ENCODE measurements at regions not wholly inside any gene's neighbourhood (a gene's known extent, or its start where the extent isn't known, plus 50 kb on each side); places are given as distances from the start of the nearest gene placed in this dataset.

GRCh38 chr2:20540587-20541293, 93.9 kb downstream of the RHOB start:
- Histone ChIP-seq H3K36me3 (no peaks in the 10 kb centered on the region), H3K27ac (no peak overlapping the region), H3K9me3 (no peaks in the 10 kb centered on the region), H3K4me1 (peaks cover 0 to 6% (median 0%) of the 10 kb centered on the region in 4 donors), H3K27me3 (no peaks in the 10 kb centered on the region), H3K4me3 (no peak overlapping the region)
- WGBS, 2 donors = 90% methylated on average over 12 to 16 of the region's 16 CpGs
- DNase-seq (no peak), ATAC-seq (ENCODE audit: low FRiP score in 2 of 2) (no peak)
- TF ChIP-seq POLR2A (IDR thresholded peaks at IDR 0.05) (no peak), CTCF (IDR thresholded peaks at IDR 0.05) (no peak), EP300 (IDR thresholded peaks at IDR 0.05) (no peak), POLR2AphosphoS5 (IDR thresholded peaks at IDR 0.05) (no peak)

GRCh38 chr2:20541294-20541640, 94.4 kb downstream of the RHOB start:
- no peak overlapping the region for H3K4me3 ChIP-seq
- ATAC-seq (ENCODE audit: low FRiP score in 2 of 2) = no peak
- H3K27ac ChIP-seq = no peak overlapping the region
- H3K4me1 ChIP-seq = peaks cover 0 to 6% (median 0%) of the 10 kb centered on the region in 4 donors
- TF ChIP-seq POLR2AphosphoS5 (IDR thresholded peaks at IDR 0.05) (no peak), EP300 (IDR thresholded peaks at IDR 0.05) (no peak), CTCF (IDR thresholded peaks at IDR 0.05) (no peak), POLR2A (IDR thresholded peaks at IDR 0.05) (no peak)
- 88 to 90% methylated on average over 4 to 7 of the region's 7 CpGs for WGBS, 2 donors
- no peaks in the 10 kb centered on the region for H3K27me3 ChIP-seq
- DNase-seq = no peak
- no peaks in the 10 kb centered on the region for H3K9me3 ChIP-seq
- no peaks in the 10 kb centered on the region for H3K36me3 ChIP-seq

DNA sequence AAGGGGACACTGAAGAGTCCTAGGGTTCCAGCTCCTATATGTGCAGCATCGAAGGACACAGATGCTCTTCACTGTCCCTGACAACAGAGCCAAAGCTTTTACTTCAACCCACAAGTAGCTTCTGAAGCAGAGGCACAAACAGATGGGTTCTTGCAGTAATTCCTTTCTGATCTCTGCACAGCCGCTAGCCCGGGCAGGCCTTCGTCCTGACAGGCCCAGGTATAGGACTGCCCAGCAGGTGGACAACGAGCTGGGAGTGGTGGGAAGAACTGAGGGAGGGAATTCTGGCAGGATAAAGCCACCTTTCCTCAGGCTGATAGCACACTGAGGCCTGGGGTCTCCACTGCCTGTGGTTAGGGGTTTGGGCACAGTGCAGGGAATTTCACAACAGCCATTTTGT, 94.8 kb downstream of the RHOB start:
- Histone ChIP-seq H3K27me3 (no peaks in the 10 kb centered on the region), H3K4me3 (no peak overlapping the region), H3K27ac (no peak overlapping the region), H3K4me1 (peaks cover 0 to 6% (median 0%) of the 10 kb centered on the region in 4 donors), H3K9me3 (no peaks in the 10 kb centered on the region), H3K36me3 (no peaks in the 10 kb centered on the region)
- WGBS, 2 donors = 78 to 94% methylated on average over 4 to 5 of the region's 5 CpGs
- no peak for ATAC-seq (ENCODE audit: low FRiP score in 2 of 2)
- no peak for DNase-seq
- TF ChIP-seq CTCF (IDR thresholded peaks at IDR 0.05) (no peak), POLR2AphosphoS5 (IDR thresholded peaks at IDR 0.05) (no peak), POLR2A (IDR thresholded peaks at IDR 0.05) (no peak), EP300 (IDR thresholded peaks at IDR 0.05) (no peak)

DNA sequence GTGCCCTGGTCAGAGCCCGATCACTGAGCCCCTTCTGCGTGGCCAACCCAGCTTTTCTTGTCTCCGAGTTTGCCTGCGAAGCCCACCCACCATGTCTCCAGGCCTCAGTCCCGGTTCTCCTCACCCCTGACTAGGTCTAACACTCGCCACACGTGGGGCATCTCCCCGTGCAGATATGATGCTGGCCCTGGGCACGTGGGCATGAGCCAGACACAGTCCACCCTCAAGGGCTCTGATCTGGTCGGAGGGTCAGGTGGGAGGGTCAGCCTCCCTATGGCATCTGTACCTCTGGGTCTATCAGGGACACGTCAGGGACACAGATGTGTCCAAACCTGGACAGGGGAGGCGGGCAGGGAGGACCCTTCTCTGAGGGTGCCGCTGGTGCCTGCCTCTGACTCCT, 95.4 kb downstream of the RHOB start:
- 88 to 95% methylated on average over 10 to 13 of the region's 13 CpGs for WGBS, 2 donors
- Histone ChIP-seq H3K4me1 (peaks cover 0 to 6% (median 0%) of the 10 kb centered on the region in 4 donors), H3K4me3 (no peak overlapping the region), H3K9me3 (no peaks in the 10 kb centered on the region), H3K36me3 (no peaks in the 10 kb centered on the region), H3K27ac (no peak overlapping the region), H3K27me3 (no peaks in the 10 kb centered on the region)
- no peak for TF ChIP-seq EP300 (IDR thresholded peaks at IDR 0.05)
- TF ChIP-seq CTCF (IDR thresholded peaks at IDR 0.05) = no peak
- no peak for TF ChIP-seq POLR2AphosphoS5 (IDR thresholded peaks at IDR 0.05)
- TF ChIP-seq POLR2A (IDR thresholded peaks at IDR 0.05) = no peak
- ATAC-seq (ENCODE audit: low FRiP score in 2 of 2) (no peak), DNase-seq (no peak)

All from upper lobe of left lung (tissue), 6 donors.